Central memory CD8-positive, alpha-beta T cell (primary cell): ENCODE measurements at regions not wholly inside any gene's neighbourhood (a gene's known extent, or its start where the extent isn't known, plus 50 kb on each side); places are given as distances from the start of the nearest gene placed in this dataset.

Source experiments
- ATAC-seq: fragments of 150-1000 bp; cut with Tn5 transposase; replicated peaks from 2 replicates; pipeline ENCODE4 v1.10.0; 2022; ENCODE audit warnings: mild to moderate bottlenecking, moderate FRiP score, moderate number of reproducible peaks; ENCODE audit not compliant: poor library complexity, severe bottlenecking; ENCODE audit errors: extremely low read depth
- DNase-seq, 2 donors: peaks; one replicate each; pipeline ENCODE4 v3.0.0; 2021; ENCODE audit warnings: low spot score in 2 of 2
- H3K27ac Mint-ChIP-seq: one replicate; pipeline ENCODE4 v1.8.0; 2022; ENCODE audit warnings: low read depth, mild to moderate bottlenecking, moderate library complexity, mixed read lengths
- H3K27me3 Mint-ChIP-seq: one replicate; pipeline ENCODE4 v1.8.0; 2022; ENCODE audit warnings: mixed read lengths
- H3K36me3 Mint-ChIP-seq: one replicate; pipeline ENCODE4 v1.8.0; 2022; ENCODE audit warnings: mild to moderate bottlenecking, moderate library complexity, mixed read lengths; ENCODE audit not compliant: insufficient read depth
- H3K4me1 Mint-ChIP-seq: one replicate; pipeline ENCODE4 v1.8.0; 2022; ENCODE audit warnings: mixed read lengths
- H3K4me3 Mint-ChIP-seq: one replicate; pipeline ENCODE4 v1.8.0; 2022; ENCODE audit warnings: mild to moderate bottlenecking, moderate library complexity, mixed read lengths
- H3K9me3 Mint-ChIP-seq: one replicate; pipeline ENCODE4 v1.8.0; 2022; ENCODE audit warnings: mixed read lengths

DNA sequence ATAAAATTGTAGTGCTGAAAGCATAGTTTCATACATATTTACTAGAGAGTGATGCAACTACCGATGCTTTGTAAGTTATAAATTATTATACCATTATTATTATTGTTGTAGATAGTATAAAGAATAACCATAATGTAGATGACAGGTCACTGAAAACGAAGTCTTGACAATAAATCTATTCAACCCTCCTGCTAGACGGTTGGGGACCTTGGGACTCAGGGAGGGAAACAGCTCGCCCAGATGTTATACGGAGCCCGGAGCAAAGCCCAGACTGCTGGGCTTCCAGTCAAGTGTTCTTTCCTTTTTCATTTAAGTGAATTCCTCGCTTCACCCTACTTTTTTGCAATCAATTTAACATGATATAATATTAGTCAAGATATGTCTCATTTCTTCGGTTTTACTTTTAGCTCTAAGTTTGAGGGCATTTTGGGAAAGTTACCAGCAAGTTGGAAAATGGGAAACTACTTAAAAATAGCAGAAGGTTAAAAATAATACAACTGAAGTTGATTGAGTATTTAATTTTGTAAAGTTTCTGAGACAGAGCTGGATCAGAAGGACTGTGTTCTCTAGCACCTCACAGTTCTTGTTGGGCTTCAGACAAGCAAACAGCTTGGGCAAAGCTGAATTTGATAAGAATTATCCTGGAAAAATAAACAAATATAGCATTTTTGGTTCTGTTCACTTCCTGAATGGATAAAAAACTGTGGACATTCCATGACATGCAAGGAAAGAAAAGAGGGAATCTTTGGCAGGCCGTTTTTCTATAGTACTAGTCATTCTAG is 173.4 kb upstream of the TP63 start:
- H3K36me3 Mint-ChIP-seq = no peaks in the 10 kb centered on the region
- DNase-seq = no peak
- H3K4me3 Mint-ChIP-seq = no peak overlapping the region
- no peaks in the 10 kb centered on the region for H3K27me3 Mint-ChIP-seq
- no peak for ATAC-seq
- H3K27ac Mint-ChIP-seq = no peak overlapping the region
- H3K4me1 Mint-ChIP-seq = no peaks in the 10 kb centered on the region
- H3K9me3 Mint-ChIP-seq = no peaks in the 10 kb centered on the region

DNA sequence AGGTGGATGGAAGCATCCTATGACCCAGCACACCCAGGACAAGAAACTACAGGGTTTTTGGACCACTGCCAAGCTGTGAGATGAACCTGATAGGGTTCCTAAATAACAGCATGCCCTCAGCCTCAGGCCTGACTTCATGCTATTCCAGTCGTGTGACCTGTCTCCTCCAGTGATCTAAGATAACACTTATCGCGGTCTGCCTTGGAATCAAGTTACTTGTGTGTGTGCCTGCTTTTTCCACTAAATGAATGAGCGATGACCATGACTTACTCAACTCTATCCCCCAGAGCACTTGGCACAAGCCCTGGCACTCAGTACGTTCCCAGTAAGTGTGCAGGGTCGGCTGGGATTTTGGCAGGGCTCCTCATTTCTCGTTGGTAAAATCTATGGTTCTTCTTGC is 172.7 kb upstream of the TP63 start:
- ATAC-seq = no peak
- H3K4me1 Mint-ChIP-seq = no peaks in the 10 kb centered on the region
- H3K27me3 Mint-ChIP-seq = no peaks in the 10 kb centered on the region
- no peaks in the 10 kb centered on the region for H3K9me3 Mint-ChIP-seq
- no peaks in the 10 kb centered on the region for H3K36me3 Mint-ChIP-seq
- H3K27ac Mint-ChIP-seq = no peak overlapping the region
- no peak for DNase-seq
- no peak overlapping the region for H3K4me3 Mint-ChIP-seq

DNA sequence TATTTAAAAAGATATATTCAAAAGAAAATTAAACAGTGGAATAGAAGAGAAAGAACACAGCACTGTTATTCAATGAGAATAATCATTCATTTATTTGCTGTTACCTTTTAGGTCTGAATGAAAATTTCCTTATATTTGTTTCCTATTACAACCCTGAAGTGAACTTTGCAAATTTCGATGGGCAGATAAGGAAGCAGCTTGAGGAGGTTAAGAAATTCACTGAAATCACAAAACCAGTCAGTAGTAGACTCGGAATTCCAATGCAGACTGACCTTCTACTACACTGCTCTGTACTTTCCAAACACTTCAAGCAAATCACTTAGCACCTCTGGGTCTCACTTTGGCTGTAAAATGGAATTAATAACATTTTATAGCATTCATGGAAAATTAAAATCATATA is 172.0 kb upstream of the TP63 start:
- Mint-ChIP-seq H3K27ac (no peak overlapping the region), H3K27me3 (no peaks in the 10 kb centered on the region), H3K36me3 (no peaks in the 10 kb centered on the region), H3K4me1 (no peaks in the 10 kb centered on the region), H3K4me3 (no peak overlapping the region), H3K9me3 (no peaks in the 10 kb centered on the region)
- no peak for ATAC-seq
- DNase-seq = no peak

DNA sequence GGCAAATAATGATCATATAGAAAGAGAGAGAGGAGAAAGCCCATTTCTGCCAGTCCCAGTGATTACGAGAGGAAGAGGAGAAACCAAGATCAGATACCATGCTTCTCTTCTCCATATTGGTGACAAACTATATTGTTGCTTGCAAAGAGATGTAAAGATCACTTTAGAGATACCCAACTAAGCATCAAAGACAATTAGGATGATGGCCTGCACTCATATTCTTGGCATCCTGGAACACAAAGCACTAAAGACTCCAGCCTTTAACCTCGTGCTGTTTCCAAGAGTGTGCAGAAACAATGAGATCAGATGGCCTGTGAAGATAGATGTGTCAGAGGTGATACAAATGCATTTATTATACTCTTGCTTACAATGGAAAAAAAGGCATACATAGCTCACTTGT is 170.7 kb upstream of the TP63 start:
- H3K9me3 Mint-ChIP-seq = no peaks in the 10 kb centered on the region
- no peaks in the 10 kb centered on the region for H3K4me1 Mint-ChIP-seq
- no peak for DNase-seq
- no peaks in the 10 kb centered on the region for H3K36me3 Mint-ChIP-seq
- H3K27me3 Mint-ChIP-seq = no peaks in the 10 kb centered on the region
- no peak overlapping the region for H3K27ac Mint-ChIP-seq
- no peak overlapping the region for H3K4me3 Mint-ChIP-seq
- ATAC-seq = no peak

DNA sequence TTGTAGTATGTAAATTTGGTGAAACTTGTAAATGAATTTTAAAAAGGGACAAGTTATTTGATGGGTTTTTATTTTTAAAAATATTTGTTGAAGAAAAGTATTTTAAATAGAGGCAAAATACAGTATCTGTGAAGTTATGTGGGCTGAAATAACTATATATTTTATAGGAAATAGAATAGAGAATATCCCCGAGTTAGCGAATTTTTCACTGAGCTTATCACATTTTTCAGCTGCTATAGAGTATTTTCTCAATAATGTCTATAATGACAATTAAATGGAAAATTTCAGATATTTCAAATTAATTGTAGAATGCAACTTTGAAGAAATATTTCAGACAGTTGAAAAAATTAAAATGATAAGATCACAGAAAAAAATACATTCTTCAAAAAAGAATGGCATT is 166.4 kb upstream of the TP63 start:
- ATAC-seq = no peak
- no peak overlapping the region for H3K27ac Mint-ChIP-seq
- no peak overlapping the region for H3K4me3 Mint-ChIP-seq
- H3K4me1 Mint-ChIP-seq = no peaks in the 10 kb centered on the region
- no peaks in the 10 kb centered on the region for H3K27me3 Mint-ChIP-seq
- H3K36me3 Mint-ChIP-seq = no peaks in the 10 kb centered on the region
- no peak for DNase-seq
- no peaks in the 10 kb centered on the region for H3K9me3 Mint-ChIP-seq

DNA sequence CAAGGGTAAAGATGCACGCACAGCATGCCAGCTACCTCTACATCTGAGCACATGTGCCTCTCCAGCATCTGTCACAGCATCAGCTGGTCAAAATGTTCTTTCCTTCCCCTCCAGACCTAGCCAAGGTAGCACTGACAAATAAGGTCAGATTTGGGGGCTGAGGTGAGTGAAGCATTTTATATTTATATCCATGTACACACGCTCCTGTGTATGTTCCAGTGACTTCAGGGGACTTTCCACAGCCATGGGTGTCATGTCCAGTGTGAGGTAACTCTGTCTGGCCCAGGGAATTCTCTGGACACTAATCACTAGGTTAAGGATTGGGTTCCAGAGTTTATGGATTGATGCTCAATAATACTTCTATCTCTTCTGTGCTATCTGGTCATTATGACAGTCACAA is 165.2 kb upstream of the TP63 start:
- Mint-ChIP-seq H3K9me3 (no peaks in the 10 kb centered on the region), H3K4me3 (no peak overlapping the region), H3K36me3 (no peaks in the 10 kb centered on the region), H3K27me3 (no peaks in the 10 kb centered on the region), H3K27ac (no peak overlapping the region), H3K4me1 (no peaks in the 10 kb centered on the region)
- ATAC-seq (no peak), DNase-seq (no peak)

DNA sequence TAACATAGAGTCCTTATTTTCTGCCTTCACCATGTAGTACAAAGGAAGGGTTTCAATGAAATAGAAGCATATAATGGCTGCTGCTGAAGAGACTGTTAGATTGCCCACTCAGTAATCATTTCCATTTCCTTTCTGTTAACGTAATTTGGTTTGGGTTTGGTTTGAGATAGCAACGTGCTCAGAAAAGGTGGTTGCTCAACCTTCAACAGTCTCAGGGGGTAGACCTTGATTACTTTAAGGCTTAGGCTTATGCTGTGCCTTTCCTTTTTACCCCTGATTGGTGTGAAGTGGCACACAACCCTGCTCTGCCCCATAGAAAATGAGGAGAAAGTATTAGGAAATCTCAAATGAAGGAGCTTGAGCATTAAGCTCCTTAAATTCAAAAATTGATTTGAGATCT is 163.7 kb upstream of the TP63 start:
- no peaks in the 10 kb centered on the region for H3K27me3 Mint-ChIP-seq
- H3K4me1 Mint-ChIP-seq = no peaks in the 10 kb centered on the region
- DNase-seq = no peak
- no peak for ATAC-seq
- no peak overlapping the region for H3K4me3 Mint-ChIP-seq
- H3K36me3 Mint-ChIP-seq = no peaks in the 10 kb centered on the region
- no peak overlapping the region for H3K27ac Mint-ChIP-seq
- H3K9me3 Mint-ChIP-seq = no peaks in the 10 kb centered on the region

DNA sequence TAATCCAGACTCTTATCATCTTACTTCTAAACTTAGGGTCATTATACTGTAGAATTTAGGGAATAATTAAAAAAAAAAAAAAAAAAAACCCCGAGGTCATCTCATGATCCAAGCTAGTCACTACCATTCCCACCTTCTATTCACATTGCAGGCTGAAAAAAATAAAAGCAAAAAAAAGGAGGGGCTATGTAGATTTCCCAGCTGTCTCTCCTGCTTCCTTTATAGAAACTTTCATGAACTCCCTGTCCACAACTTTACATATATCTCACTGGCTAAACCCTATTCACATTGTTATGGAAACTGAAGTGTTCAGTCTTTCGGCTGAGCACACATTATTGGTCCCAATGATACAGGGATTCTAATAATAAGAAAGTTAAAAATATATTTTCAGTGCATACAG is 156.2 kb upstream of the TP63 start:
- Mint-ChIP-seq H3K4me3 (no peak overlapping the region), H3K4me1 (no peaks in the 10 kb centered on the region), H3K27ac (no peak overlapping the region), H3K27me3 (no peaks in the 10 kb centered on the region), H3K36me3 (no peaks in the 10 kb centered on the region), H3K9me3 (no peaks in the 10 kb centered on the region)
- no peak for ATAC-seq
- no peak for DNase-seq

DNA sequence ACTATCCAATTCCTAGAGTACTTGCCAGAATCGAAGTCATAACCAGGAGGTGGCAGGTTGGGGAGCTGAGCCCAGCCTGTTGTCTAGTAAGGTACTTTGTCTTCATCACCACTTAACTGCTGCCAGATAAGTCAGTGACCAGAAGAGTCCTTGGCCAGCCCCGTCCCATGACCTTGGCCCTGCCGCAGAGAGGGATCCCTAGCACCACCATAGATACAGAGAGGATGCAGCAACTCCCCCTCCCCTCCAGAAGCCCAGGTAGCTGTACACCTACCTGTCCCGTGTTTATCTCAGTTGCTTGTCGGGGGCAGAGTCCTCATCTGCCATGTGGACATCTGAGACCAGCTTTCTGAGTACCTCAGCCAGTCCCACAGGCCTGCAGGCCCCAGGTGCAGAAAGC is 153.6 kb upstream of the TP63 start:
- ATAC-seq (no peak), DNase-seq (no peak)
- H3K27ac Mint-ChIP-seq = no peak overlapping the region
- no peaks in the 10 kb centered on the region for H3K9me3 Mint-ChIP-seq
- H3K4me3 Mint-ChIP-seq = no peak overlapping the region
- H3K27me3 Mint-ChIP-seq = no peaks in the 10 kb centered on the region
- H3K36me3 Mint-ChIP-seq = no peaks in the 10 kb centered on the region
- no peaks in the 10 kb centered on the region for H3K4me1 Mint-ChIP-seq

DNA sequence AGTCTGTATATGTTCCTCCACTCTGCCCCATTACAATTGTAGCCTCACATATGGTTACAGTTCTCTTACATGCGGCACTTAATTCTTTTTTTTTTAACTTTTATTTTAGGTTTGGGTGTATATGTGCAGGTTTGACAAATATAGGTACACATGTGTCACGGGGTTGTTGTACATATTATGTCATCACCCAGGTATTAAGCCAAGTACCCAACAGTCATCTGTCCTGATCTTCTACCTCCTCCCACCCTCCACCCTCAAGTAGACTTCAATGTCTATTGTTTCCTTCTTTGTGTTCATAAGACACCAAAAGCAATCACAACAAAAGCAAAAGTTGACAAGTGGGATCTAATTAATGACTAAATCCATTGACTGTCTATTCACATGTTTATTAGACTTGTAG is 144.6 kb upstream of the TP63 start:
- H3K4me1 Mint-ChIP-seq = no peaks in the 10 kb centered on the region
- no peak overlapping the region for H3K4me3 Mint-ChIP-seq
- H3K36me3 Mint-ChIP-seq = no peaks in the 10 kb centered on the region
- ATAC-seq (no peak), DNase-seq (no peak)
- H3K27me3 Mint-ChIP-seq = no peaks in the 10 kb centered on the region
- no peak overlapping the region for H3K27ac Mint-ChIP-seq
- no peaks in the 10 kb centered on the region for H3K9me3 Mint-ChIP-seq

DNA sequence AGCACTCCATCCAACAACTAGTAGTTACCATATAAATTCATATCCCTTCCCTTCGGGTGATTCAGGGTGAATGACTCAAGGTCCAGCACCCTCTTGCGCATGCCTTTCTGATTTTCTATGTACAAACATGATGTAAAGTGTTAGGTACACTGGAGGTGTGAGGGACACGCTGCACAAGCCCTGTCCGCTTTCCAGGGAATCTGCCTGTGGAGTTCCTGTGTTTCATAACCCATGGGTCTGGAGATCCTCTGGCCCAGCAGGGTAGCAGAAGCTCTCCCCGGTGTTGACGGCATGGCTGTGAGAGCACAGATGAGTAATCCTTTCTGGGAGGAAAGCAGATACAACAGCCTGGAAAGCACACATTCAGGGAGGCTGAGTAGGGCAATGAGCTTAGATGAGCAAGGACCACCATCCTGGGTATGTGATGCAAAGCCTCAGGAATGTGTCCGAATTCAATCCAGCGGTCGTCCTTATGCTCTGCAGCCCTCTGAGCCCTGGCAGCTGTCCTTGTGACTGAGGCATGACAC is 142.9 kb upstream of the TP63 start:
- Mint-ChIP-seq H3K9me3 (no peaks in the 10 kb centered on the region), H3K27me3 (no peaks in the 10 kb centered on the region), H3K4me3 (no peak overlapping the region), H3K27ac (no peak overlapping the region), H3K4me1 (no peaks in the 10 kb centered on the region), H3K36me3 (no peaks in the 10 kb centered on the region)
- DNase-seq (no peak), ATAC-seq (no peak)

DNA sequence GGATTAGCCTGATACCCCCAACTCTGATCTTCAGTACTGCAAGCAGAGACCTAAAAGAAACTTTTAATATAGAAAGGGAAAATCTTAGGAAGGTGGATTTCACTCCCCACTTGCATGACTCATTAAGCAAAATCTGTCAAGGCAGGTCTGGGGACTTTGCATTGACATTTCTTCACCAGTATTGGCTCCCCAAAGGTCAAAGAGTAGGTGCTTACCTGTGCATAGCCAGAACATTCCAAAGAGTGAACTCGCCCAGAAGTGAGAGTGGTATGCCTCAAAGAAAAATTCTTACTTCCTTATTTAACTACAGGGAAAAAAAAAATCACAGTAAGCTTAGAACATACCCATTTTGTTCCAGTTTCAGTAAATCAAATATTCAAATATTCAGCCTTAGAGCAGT is 140.9 kb upstream of the TP63 start:
- Mint-ChIP-seq H3K27ac (no peak overlapping the region), H3K4me1 (no peaks in the 10 kb centered on the region), H3K4me3 (no peak overlapping the region), H3K27me3 (no peaks in the 10 kb centered on the region), H3K36me3 (no peaks in the 10 kb centered on the region), H3K9me3 (no peaks in the 10 kb centered on the region)
- DNase-seq (no peak), ATAC-seq (no peak)

DNA sequence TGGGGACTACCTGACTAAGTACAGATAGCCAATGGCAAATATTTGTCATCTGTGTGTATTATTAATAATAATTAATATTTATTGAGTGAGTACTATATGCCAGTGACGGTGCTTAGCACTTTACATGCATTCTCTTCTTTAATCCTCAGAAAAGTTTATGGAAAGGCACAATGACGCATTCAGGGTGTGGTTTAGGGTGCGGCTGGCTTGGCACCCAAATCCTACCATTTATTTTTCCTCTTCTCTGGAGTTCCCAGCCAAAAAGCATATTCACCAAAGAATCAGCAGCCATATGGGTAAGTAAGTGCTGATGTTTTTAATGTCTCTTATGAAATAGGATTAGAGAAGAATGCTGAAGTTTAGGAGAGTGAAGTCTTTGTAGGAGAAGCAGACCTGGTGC is 140.4 kb upstream of the TP63 start:
- no peaks in the 10 kb centered on the region for H3K27me3 Mint-ChIP-seq
- ATAC-seq = no peak
- H3K36me3 Mint-ChIP-seq = no peaks in the 10 kb centered on the region
- H3K9me3 Mint-ChIP-seq = no peaks in the 10 kb centered on the region
- no peak for DNase-seq
- no peaks in the 10 kb centered on the region for H3K4me1 Mint-ChIP-seq
- H3K4me3 Mint-ChIP-seq = no peak overlapping the region
- no peak overlapping the region for H3K27ac Mint-ChIP-seq
